MCF 10A (cell line): ENCODE measurements at regions not wholly inside any gene's neighbourhood (a gene's known extent, or its start where the extent isn't known, plus 50 kb on each side); places are given as distances from the start of the nearest gene placed in this dataset.

Experiments
- BruUV-seq: library from RNA; stranded (reverse); fragments of 400-500 nt; replicated peaks from 2 replicates; lab custom pipeline; 2021; lab: Mats Ljungman, UMichigan
- CTCF ChIA-PET: fragments of 300-600 bp; sonication (Branson Sonifier 250); formaldehyde crosslinking; extraction: SDS; loops from one replicate; lab custom pipeline; 2021; ENCODE audit warnings: antibody characterized with exemption, inconsistent platforms; lab: Yijun Ruan, JAX
- POLR2A ChIA-PET: fragments of 300-600, 350-650 bp; sonication (Branson Sonifier 250); formaldehyde crosslinking; extraction: SDS; loops from one replicate; lab custom pipeline; 2020; ENCODE audit warnings: antibody characterized with exemption, inconsistent platforms; lab: Yijun Ruan, JAX
- DNase-seq: peaks from one replicate; pipeline ENCODE4 v3.0.0-alpha.2; 2018; ENCODE audit not compliant: unreplicated experiment
- H3K27ac Mint-ChIP-seq: one replicate; pipeline ENCODE4 v1.8.0; 2022; ENCODE audit warnings: mild to moderate bottlenecking, low read depth, mixed read lengths; ENCODE audit not compliant: unreplicated experiment
- H3K27me3 Mint-ChIP-seq: one replicate; pipeline ENCODE4 v1.8.0; 2022; ENCODE audit warnings: mixed read lengths; ENCODE audit not compliant: insufficient read depth, unreplicated experiment
- H3K36me3 Mint-ChIP-seq: one replicate; pipeline ENCODE4 v1.8.0; 2022; ENCODE audit warnings: mild to moderate bottlenecking, moderate library complexity, mixed read lengths; ENCODE audit not compliant: insufficient read depth, unreplicated experiment
- H3K4me1 Mint-ChIP-seq: one replicate; pipeline ENCODE4 v1.8.0; 2022; ENCODE audit warnings: mixed read lengths; ENCODE audit not compliant: insufficient read depth, unreplicated experiment
- H3K4me3 Mint-ChIP-seq: one replicate; pipeline ENCODE4 v1.8.0; 2022; ENCODE audit warnings: mild to moderate bottlenecking, moderate library complexity, mixed read lengths; ENCODE audit not compliant: unreplicated experiment
- H3K9me3 Mint-ChIP-seq: one replicate; pipeline ENCODE4 v1.8.0; 2022; ENCODE audit warnings: mixed read lengths; ENCODE audit not compliant: unreplicated experiment
- CTCF ChIP-seq: fragments of 200-600 bp; IDR thresholded peaks from one replicate; pipeline ENCODE4 v1.8.0; 2022; ENCODE audit warnings: antibody characterized with exemption, mild to moderate bottlenecking; ENCODE audit not compliant: unreplicated experiment
- intact Hi-C: fragments of 100-400 bp; cut with micrococcal nuclease; formaldehyde crosslinking; loops from 2 replicates; pipeline ENCODE4 v1.14.1; 2022

- Mint-ChIP-seq H3K4me3 (no peak overlapping the region), H3K27me3 (peaks cover 56% of the 10 kb centered on the region), H3K27ac (no peak overlapping the region), H3K4me1 (no peaks in the 10 kb centered on the region), H3K36me3 (no peaks in the 10 kb centered on the region), H3K9me3 (no peaks in the 10 kb centered on the region)
- BruUV-seq: no TSS peak
- ChIA-PET POLR2A (no interaction called here), CTCF (no interaction called here)
- intact Hi-C loops: no loop called here
- DNase-seq: no peak
- no peak for TF ChIP-seq CTCF
Measured at GRCh38 chr11:26073646-26074045, 258.3 kb upstream of the ANO3 start.

GRCh38 chr11:26076233-26076990 lies 255.5 kb upstream of the ANO3 start:
- no TSS peak for BruUV-seq
- ChIA-PET POLR2A (no interaction called here), CTCF (no interaction called here)
- no peaks in the 10 kb centered on the region for H3K36me3 Mint-ChIP-seq
- no peak overlapping the region for H3K27ac Mint-ChIP-seq
- intact Hi-C loops: no loop called here
- DNase-seq: no peak
- H3K9me3 Mint-ChIP-seq: no peaks in the 10 kb centered on the region
- no peak for TF ChIP-seq CTCF
- H3K4me1 Mint-ChIP-seq: no peaks in the 10 kb centered on the region
- H3K4me3 Mint-ChIP-seq: no peak overlapping the region
- H3K27me3 Mint-ChIP-seq: peaks cover 55% of the 10 kb centered on the region

DNA sequence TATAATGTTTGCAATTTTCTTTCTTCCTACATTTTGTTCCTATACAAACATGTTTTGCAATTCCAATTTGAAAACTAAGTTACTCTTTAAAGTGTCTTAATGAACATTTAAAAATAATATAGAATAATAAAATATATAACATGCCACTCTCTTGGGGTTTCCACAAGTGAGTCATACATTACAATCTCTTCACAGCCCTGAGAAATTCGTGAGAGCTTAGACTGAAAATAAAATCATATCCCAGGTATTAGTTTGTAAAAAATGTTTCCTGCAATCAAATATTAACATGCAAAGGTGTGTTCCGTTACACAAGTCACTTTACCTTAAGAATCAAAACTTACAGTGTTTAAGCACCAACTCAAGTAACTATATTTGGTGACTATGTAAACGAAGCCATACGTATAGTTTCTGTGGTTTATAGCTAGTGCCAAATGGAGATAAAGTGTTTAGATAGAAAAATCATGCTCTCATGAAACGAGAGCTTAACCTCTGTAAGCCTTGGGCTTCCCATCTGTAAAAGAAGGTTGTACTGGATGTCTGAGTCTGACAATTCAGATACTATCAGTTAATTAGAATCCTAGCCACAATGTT lies 253.6 kb upstream of the ANO3 start:
- POLR2A ChIA-PET: no interaction called here
- no peaks in the 10 kb centered on the region for H3K4me1 Mint-ChIP-seq
- no peaks in the 10 kb centered on the region for H3K36me3 Mint-ChIP-seq
- TF ChIP-seq CTCF: no peak
- no peak overlapping the region for H3K4me3 Mint-ChIP-seq
- H3K9me3 Mint-ChIP-seq: no peaks in the 10 kb centered on the region
- CTCF ChIA-PET: no interaction called here
- H3K27ac Mint-ChIP-seq: no peak overlapping the region
- no TSS peak for BruUV-seq
- peaks cover 59% of the 10 kb centered on the region for H3K27me3 Mint-ChIP-seq
- intact Hi-C loops: no loop called here
- no peak for DNase-seq

DNA sequence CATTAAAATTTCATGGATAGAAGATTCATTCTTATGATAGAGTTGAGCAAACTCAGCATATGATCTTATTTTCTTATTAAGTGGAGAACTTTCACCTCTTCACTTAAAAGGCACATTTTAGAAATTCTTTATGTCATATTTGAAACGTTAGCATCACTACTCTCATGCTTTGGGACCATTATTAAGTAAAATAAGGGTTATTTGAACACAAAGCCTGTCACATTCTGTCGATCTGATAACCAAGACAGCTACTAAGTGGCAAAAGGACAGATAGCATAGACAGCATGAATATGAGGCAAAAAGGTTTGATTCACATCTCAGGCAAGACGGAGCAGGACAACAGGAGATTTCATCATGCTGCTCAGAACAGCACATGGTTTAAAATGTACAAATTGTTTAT lies 247.6 kb upstream of the ANO3 start:
- POLR2A ChIA-PET: no interaction called here
- intact Hi-C loops: no loop called here
- Mint-ChIP-seq H3K4me3 (no peak overlapping the region), H3K27ac (no peak overlapping the region), H3K36me3 (no peaks in the 10 kb centered on the region), H3K9me3 (no peaks in the 10 kb centered on the region), H3K27me3 (peaks cover 38% of the 10 kb centered on the region), H3K4me1 (no peaks in the 10 kb centered on the region)
- no peak for TF ChIP-seq CTCF
- BruUV-seq: no TSS peak
- CTCF ChIA-PET: no interaction called here
- no peak for DNase-seq
